Loucy (cell line): ENCODE measurements at regions not wholly inside any gene's neighbourhood (a gene's known extent, or its start where the extent isn't known, plus 50 kb on each side); places are given as distances from the start of the nearest gene placed in this dataset.
"Not testable (repeated sequence)": the region's sequence is repeated elsewhere in the genome, so short reads cannot be mapped to it uniquely, and the experiment has no call there.

Experiments
- CTCF ChIP-seq: fragments of 200-600 bp; sonication (generic); conservative IDR thresholded peaks from 2 replicates; pipeline ENCODE4 v1.5.1; 2014; ENCODE audit warnings: mild to moderate bottlenecking, antibody characterized with exemption, low read length
- EZH2phosphoT487 ChIP-seq: fragments of 200-600 bp; IDR thresholded peaks from 2 replicates; pipeline ENCODE4 v1.6.1; 2018; ENCODE audit warnings: antibody characterized with exemption, mild to moderate bottlenecking, moderate library complexity, borderline replicate concordance

- not testable (repeated sequence) for TF ChIP-seq CTCF, EZH2phosphoT487
These were observed 65.1 kb downstream of the CCNE1 start for GRCh38 chr19:29876908-29877307.
